ENCODE measurements at regions not wholly inside any gene's neighbourhood (a gene's known extent, or its start where the extent isn't known, plus 50 kb on each side); places are given as distances from the start of the nearest gene placed in this dataset.

- Histone ChIP-seq H3K27me3 (ENCODE audit: control insufficient read depth in 1 of 2, insufficient read depth in 2 of 2, low read length in 2 of 2) (no peaks in the 10 kb centered on the region), H3K4me1 (ENCODE audit: control insufficient read depth in 2 of 2, insufficient read depth in 2 of 2, low read length in 1 of 2) (no peaks in the 10 kb centered on the region), H3K36me3 (ENCODE audit: control insufficient read depth in 2 of 2, insufficient read depth in 2 of 2, low read length in 1 of 2) (no peaks in the 10 kb centered on the region), H3K9me3 (ENCODE audit: control insufficient read depth in 2 of 2, insufficient read depth in 1 of 2, low read depth in 1 of 2, low read length in 1 of 2) (no peaks in the 10 kb centered on the region), H3K4me3 (ENCODE audit: low read depth in 1 of 2, low read length in 2 of 2) (no peak overlapping the region), H3K27ac (ENCODE audit: low read depth in 2 of 2, low read length in 1 of 2) (no peak overlapping the region)
- 40 to 45% methylated on average over 10 of the region's 10 CpGs for WGBS, 2 donors
Measured at GRCh38 chr11:112748713-112749543, 212.3 kb upstream of the NCAM1 start.

GRCh38 chr11:112751329-112751728 is 209.9 kb upstream of the NCAM1 start:
- Histone ChIP-seq H3K9me3 (ENCODE audit: control insufficient read depth in 2 of 2, insufficient read depth in 1 of 2, low read depth in 1 of 2, low read length in 1 of 2) (no peaks in the 10 kb centered on the region), H3K27me3 (ENCODE audit: control insufficient read depth in 1 of 2, insufficient read depth in 2 of 2, low read length in 2 of 2) (no peaks in the 10 kb centered on the region), H3K36me3 (ENCODE audit: control insufficient read depth in 2 of 2, insufficient read depth in 2 of 2, low read length in 1 of 2) (no peaks in the 10 kb centered on the region), H3K4me3 (ENCODE audit: low read depth in 1 of 2, low read length in 2 of 2) (no peak overlapping the region), H3K27ac (ENCODE audit: low read depth in 2 of 2, low read length in 1 of 2) (no peak overlapping the region), H3K4me1 (ENCODE audit: control insufficient read depth in 2 of 2, insufficient read depth in 2 of 2, low read length in 1 of 2) (no peaks in the 10 kb centered on the region)
- WGBS, 2 donors: 60 to 71% methylated on average over 4 of the region's 4 CpGs

GRCh38 chr11:112751772-112752171 is 209.4 kb upstream of the NCAM1 start:
- Histone ChIP-seq H3K4me1 (ENCODE audit: control insufficient read depth in 2 of 2, insufficient read depth in 2 of 2, low read length in 1 of 2) (no peaks in the 10 kb centered on the region), H3K9me3 (ENCODE audit: control insufficient read depth in 2 of 2, insufficient read depth in 1 of 2, low read depth in 1 of 2, low read length in 1 of 2) (no peaks in the 10 kb centered on the region), H3K4me3 (ENCODE audit: low read depth in 1 of 2, low read length in 2 of 2) (no peak overlapping the region), H3K36me3 (ENCODE audit: control insufficient read depth in 2 of 2, insufficient read depth in 2 of 2, low read length in 1 of 2) (no peaks in the 10 kb centered on the region), H3K27ac (ENCODE audit: low read depth in 2 of 2, low read length in 1 of 2) (no peak overlapping the region), H3K27me3 (ENCODE audit: control insufficient read depth in 1 of 2, insufficient read depth in 2 of 2, low read length in 2 of 2) (no peaks in the 10 kb centered on the region)
- WGBS, 2 donors: 66 to 67% methylated on average over 2 of the region's 2 CpGs

GRCh38 chr11:112752563-112752962 is 208.7 kb upstream of the NCAM1 start:
- 77 to 81% methylated on average over 4 of the region's 4 CpGs for WGBS, 2 donors
- H3K27me3 ChIP-seq (ENCODE audit: control insufficient read depth in 1 of 2, insufficient read depth in 2 of 2, low read length in 2 of 2): no peaks in the 10 kb centered on the region
- H3K4me1 ChIP-seq (ENCODE audit: control insufficient read depth in 2 of 2, insufficient read depth in 2 of 2, low read length in 1 of 2): no peaks in the 10 kb centered on the region

GRCh38 chr11:112753706-112754105 is 207.5 kb upstream of the NCAM1 start:
- H3K36me3 ChIP-seq (ENCODE audit: control insufficient read depth in 2 of 2, insufficient read depth in 2 of 2, low read length in 1 of 2): no peaks in the 10 kb centered on the region
- no peaks in the 10 kb centered on the region for H3K9me3 ChIP-seq (ENCODE audit: control insufficient read depth in 2 of 2, insufficient read depth in 1 of 2, low read depth in 1 of 2, low read length in 1 of 2)
- H3K4me3 ChIP-seq (ENCODE audit: low read depth in 1 of 2, low read length in 2 of 2): no peak overlapping the region
- H3K4me1 ChIP-seq (ENCODE audit: control insufficient read depth in 2 of 2, insufficient read depth in 2 of 2, low read length in 1 of 2): no peaks in the 10 kb centered on the region
- H3K27me3 ChIP-seq (ENCODE audit: control insufficient read depth in 1 of 2, insufficient read depth in 2 of 2, low read length in 2 of 2): no peaks in the 10 kb centered on the region
- no peak overlapping the region for H3K27ac ChIP-seq (ENCODE audit: low read depth in 2 of 2, low read length in 1 of 2)
- 85 to 87% methylated on average over 2 of the region's 2 CpGs for WGBS, 2 donors

More at GRCh38 chr11:112752563-112752962, 208.7 kb upstream of the NCAM1 start:
- H3K4me3 ChIP-seq (ENCODE audit: low read depth in 1 of 2, low read length in 2 of 2): no peak overlapping the region
- no peaks in the 10 kb centered on the region for H3K9me3 ChIP-seq (ENCODE audit: control insufficient read depth in 2 of 2, insufficient read depth in 1 of 2, low read depth in 1 of 2, low read length in 1 of 2)
- no peak overlapping the region for H3K27ac ChIP-seq (ENCODE audit: low read depth in 2 of 2, low read length in 1 of 2)
- no peaks in the 10 kb centered on the region for H3K36me3 ChIP-seq (ENCODE audit: control insufficient read depth in 2 of 2, insufficient read depth in 2 of 2, low read length in 1 of 2)

- H3K4me1 ChIP-seq (ENCODE audit: control insufficient read depth in 2 of 2, insufficient read depth in 2 of 2, low read length in 1 of 2): no peaks in the 10 kb centered on the region
- 86 to 92% methylated on average over 2 of the region's 2 CpGs for WGBS, 2 donors
- H3K27ac ChIP-seq (ENCODE audit: low read depth in 2 of 2, low read length in 1 of 2): no peak overlapping the region
- H3K9me3 ChIP-seq (ENCODE audit: control insufficient read depth in 2 of 2, insufficient read depth in 1 of 2, low read depth in 1 of 2, low read length in 1 of 2): no peaks in the 10 kb centered on the region
- no peaks in the 10 kb centered on the region for H3K36me3 ChIP-seq (ENCODE audit: control insufficient read depth in 2 of 2, insufficient read depth in 2 of 2, low read length in 1 of 2)
- H3K4me3 ChIP-seq (ENCODE audit: low read depth in 1 of 2, low read length in 2 of 2): no peak overlapping the region
- H3K27me3 ChIP-seq (ENCODE audit: control insufficient read depth in 1 of 2, insufficient read depth in 2 of 2, low read length in 2 of 2): no peaks in the 10 kb centered on the region
Measured at GRCh38 chr11:112759418-112759817, 201.8 kb upstream of the NCAM1 start.

- H3K36me3 ChIP-seq (ENCODE audit: control insufficient read depth in 2 of 2, insufficient read depth in 2 of 2, low read length in 1 of 2): no peaks in the 10 kb centered on the region
- no peaks in the 10 kb centered on the region for H3K27me3 ChIP-seq (ENCODE audit: control insufficient read depth in 1 of 2, insufficient read depth in 2 of 2, low read length in 2 of 2)
- 73 to 79% methylated on average over 7 of the region's 7 CpGs for WGBS, 2 donors
Measured at GRCh38 chr11:112760396-112761059, 200.7 kb upstream of the NCAM1 start.

GRCh38 chr11:112761911-112762706 is 199.1 kb upstream of the NCAM1 start:
- Histone ChIP-seq H3K9me3 (ENCODE audit: control insufficient read depth in 2 of 2, insufficient read depth in 1 of 2, low read depth in 1 of 2, low read length in 1 of 2) (no peaks in the 10 kb centered on the region), H3K4me1 (ENCODE audit: control insufficient read depth in 2 of 2, insufficient read depth in 2 of 2, low read length in 1 of 2) (no peaks in the 10 kb centered on the region), H3K27ac (ENCODE audit: low read depth in 2 of 2, low read length in 1 of 2) (no peak overlapping the region), H3K36me3 (ENCODE audit: control insufficient read depth in 2 of 2, insufficient read depth in 2 of 2, low read length in 1 of 2) (no peaks in the 10 kb centered on the region), H3K27me3 (ENCODE audit: control insufficient read depth in 1 of 2, insufficient read depth in 2 of 2, low read length in 2 of 2) (no peaks in the 10 kb centered on the region), H3K4me3 (ENCODE audit: low read depth in 1 of 2, low read length in 2 of 2) (no peak overlapping the region)
- WGBS, 2 donors: 70 to 77% methylated on average over 6 of the region's 6 CpGs

More at GRCh38 chr11:112760396-112761059, 200.7 kb upstream of the NCAM1 start:
- no peaks in the 10 kb centered on the region for H3K4me1 ChIP-seq (ENCODE audit: control insufficient read depth in 2 of 2, insufficient read depth in 2 of 2, low read length in 1 of 2)
- no peak overlapping the region for H3K4me3 ChIP-seq (ENCODE audit: low read depth in 1 of 2, low read length in 2 of 2)
- H3K27ac ChIP-seq (ENCODE audit: low read depth in 2 of 2, low read length in 1 of 2): no peak overlapping the region
- H3K9me3 ChIP-seq (ENCODE audit: control insufficient read depth in 2 of 2, insufficient read depth in 1 of 2, low read depth in 1 of 2, low read length in 1 of 2): no peaks in the 10 kb centered on the region

- Histone ChIP-seq H3K27me3 (ENCODE audit: control insufficient read depth in 1 of 2, insufficient read depth in 2 of 2, low read length in 2 of 2) (no peaks in the 10 kb centered on the region), H3K4me3 (ENCODE audit: low read depth in 1 of 2, low read length in 2 of 2) (no peak overlapping the region), H3K4me1 (ENCODE audit: control insufficient read depth in 2 of 2, insufficient read depth in 2 of 2, low read length in 1 of 2) (no peaks in the 10 kb centered on the region), H3K9me3 (ENCODE audit: control insufficient read depth in 2 of 2, insufficient read depth in 1 of 2, low read depth in 1 of 2, low read length in 1 of 2) (no peaks in the 10 kb centered on the region), H3K27ac (ENCODE audit: low read depth in 2 of 2, low read length in 1 of 2) (no peak overlapping the region), H3K36me3 (ENCODE audit: control insufficient read depth in 2 of 2, insufficient read depth in 2 of 2, low read length in 1 of 2) (no peaks in the 10 kb centered on the region)
- 54 to 61% methylated on average over 4 of the region's 4 CpGs for WGBS, 2 donors
Measured at GRCh38 chr11:112762707-112763090, 198.5 kb upstream of the NCAM1 start.

Measured in esophagus (tissue), 2 donors.